OCI-LY1 (cell line): ENCODE measurements at regions not wholly inside any gene's neighbourhood (a gene's known extent, or its start where the extent isn't known, plus 50 kb on each side); places are given as distances from the start of the nearest gene placed in this dataset.

ENCODE experiments used
- CTCF ChIP-seq: fragments of 200-600 bp; sonication (generic), shearing (Covaris generic); IDR thresholded peaks from 2 replicates; pipeline ENCODE4 v1.5.1; 2017; ENCODE audit warnings: mild to moderate bottlenecking, antibody characterized with exemption, low read length, moderate library complexity, mixed read lengths
- EZH2 ChIP-seq: fragments of 200-600 bp; sonication (generic), shearing (Covaris generic); IDR thresholded peaks from 2 replicates; pipeline ENCODE4 v1.8.0; 2017; ENCODE audit warnings: borderline replicate concordance, mixed run types, mild to moderate bottlenecking, antibody characterized with exemption, low read length, moderate library complexity, mixed read lengths

- no peak for TF ChIP-seq CTCF
- no peak for TF ChIP-seq EZH2
Measured at GRCh38 chr1:232413674-232414073, 216.3 kb downstream of the SIPA1L2 start.
